GM19463 (cell line): ENCODE measurements at regions not wholly inside any gene's neighbourhood (a gene's known extent, or its start where the extent isn't known, plus 50 kb on each side); places are given as distances from the start of the nearest gene placed in this dataset.
"Not testable (repeated sequence)": the region's sequence is repeated elsewhere in the genome, so short reads cannot be mapped to it uniquely, and the experiment has no call there.

Source experiments
- ATAC-seq: cut with Tn5 transposase; IDR thresholded peaks from one replicate; pipeline ENCODE4 v1.9.1; 2021; ENCODE audit warnings: mild to moderate bottlenecking, moderate library complexity; ENCODE audit not compliant: unreplicated experiment

DNA sequence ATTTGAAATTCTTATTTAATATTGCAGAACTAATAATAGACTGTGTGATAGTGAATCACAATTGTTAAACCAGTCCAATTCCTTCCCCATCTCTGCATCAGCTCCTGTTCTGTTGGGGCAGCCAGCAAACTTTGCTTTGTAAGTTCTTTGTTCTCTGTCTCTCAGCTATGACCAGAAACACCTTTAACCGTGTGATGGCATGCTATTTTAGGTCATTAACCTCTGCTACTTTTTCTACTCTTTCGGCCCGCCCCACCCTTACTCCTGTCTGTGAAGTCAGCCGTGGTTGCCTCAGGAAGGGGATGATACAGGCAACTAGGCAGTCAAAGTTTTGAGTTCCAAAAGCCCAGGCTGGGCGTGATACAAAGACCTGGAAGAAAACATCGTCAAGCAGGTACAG lies 51.3 kb upstream of the EGFL6 start:
- no peak for ATAC-seq

DNA sequence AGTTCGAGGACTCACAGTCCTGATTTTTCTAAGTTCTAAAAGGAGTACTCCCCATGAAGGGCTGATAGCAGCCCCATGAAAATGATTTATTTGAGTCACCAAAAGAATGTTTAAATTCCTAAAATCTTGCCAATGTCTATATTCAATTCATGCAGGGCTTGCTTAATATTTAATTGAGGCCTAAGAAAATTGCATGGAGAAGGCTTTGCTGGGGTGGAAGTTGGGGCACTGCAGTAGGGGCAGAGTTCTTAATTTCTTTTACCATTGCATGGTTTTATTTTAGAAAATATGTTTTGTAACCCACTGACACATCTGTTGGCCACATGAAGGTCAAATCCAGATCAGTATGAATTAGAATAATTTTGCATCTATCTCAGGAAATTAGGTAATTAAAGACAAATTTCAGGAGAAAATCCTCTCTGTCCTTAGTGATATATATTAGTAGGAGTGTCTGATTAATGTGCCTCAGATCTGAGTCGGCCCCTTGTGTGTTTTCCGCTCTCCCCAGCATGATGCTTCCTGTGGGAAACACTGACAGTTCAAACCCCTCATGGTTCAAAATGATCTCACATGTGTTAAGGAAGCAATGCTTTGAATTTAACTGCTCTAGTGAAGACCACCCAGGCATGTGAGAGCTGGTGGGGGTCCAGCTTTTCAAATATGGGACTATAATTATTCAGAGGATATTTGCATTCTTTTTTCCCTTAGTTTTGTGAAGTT lies 54.0 kb upstream of the EGFL6 start:
- ATAC-seq = no peak

DNA sequence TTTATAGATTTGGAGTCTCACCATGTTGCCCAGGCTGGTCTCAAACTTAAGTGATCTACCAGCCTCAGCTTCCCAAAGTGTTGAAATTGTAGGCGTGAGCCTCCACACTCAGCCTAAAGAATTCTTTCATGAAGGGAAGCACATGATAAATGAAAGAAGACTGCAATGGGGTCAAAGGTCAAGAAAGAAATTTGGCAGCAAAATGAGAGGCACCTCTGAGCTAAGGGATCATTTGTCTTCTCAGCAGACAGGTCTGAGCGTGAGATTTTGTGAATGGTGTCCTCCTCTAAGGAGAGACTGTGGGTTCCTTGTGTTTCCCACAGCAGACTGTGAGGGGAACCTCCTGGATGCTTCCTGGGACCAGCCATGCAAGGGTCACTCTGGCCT lies 57.5 kb upstream of the EGFL6 start:
- no peak for ATAC-seq

DNA sequence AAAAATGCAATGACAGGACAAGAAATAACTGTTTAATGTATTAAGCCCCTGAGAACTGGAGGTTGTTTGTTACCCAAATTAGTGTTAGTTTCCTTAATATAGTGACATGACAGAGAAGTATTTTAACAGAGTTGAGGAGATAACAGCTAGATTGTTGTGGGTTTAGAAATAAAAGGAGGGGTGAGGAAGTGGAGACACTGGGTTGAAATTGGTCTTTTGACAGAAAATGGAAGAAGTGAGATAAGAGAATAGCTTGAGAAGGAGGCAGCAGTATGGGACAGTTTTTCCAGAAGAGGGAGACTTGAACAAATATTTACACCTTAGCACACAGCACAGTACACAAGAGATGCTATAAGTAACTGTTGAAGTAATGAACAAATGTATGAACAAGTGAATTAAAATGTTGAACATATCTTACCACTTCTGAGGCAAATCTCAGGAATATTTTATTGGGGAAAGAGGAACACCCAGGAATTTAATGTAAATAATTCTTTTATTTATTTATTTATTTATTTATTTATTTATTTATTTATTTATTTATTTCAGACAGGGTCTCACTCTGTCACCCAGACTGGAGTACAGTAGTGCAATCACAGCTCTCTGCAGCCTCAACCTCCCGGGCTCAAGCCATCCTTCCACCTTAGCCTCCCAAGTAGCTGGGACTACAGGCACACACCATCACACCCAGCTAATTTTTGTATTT lies 58.0 kb upstream of the EGFL6 start:
- no peak for ATAC-seq

DNA sequence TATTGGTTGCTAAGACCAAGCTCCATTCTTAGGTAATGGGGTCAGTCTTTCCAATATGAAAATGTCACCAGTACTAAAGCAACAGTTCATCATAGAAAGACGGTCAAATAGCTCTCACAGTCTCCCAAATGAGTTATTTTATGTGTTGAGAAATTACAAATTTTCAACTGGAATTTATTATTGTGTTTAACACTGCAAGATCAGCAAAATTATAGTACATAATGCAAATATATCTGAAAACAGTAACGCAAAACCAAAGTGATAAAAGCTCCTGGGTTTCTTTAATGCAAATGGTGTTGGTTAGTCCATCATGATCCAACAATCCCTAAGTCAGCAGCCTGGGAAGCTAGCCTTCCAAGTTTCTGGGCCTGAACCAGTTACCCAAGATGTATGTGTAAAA lies 61.5 kb upstream of the EGFL6 start:
- ATAC-seq = no peak

DNA sequence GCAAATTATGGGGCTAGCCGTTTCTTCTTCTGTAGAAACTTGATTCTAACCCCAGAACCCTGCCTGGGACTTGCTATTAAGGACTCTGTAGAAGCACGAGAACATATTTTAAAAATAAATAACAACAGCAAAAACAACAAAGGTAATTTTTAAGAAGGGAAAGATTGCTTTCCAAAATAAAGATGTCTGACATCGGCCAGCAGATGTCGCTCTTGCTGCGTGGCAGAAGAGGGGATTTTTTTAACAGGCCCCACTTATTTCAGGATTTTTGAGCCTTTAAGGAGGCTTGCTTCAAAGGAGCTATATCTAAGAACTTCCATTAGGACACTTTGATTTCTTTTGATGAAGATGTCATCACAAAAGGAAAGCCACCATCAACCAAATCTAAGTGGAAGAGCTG lies 62.8 kb upstream of the EGFL6 start:
- no peak for ATAC-seq

DNA sequence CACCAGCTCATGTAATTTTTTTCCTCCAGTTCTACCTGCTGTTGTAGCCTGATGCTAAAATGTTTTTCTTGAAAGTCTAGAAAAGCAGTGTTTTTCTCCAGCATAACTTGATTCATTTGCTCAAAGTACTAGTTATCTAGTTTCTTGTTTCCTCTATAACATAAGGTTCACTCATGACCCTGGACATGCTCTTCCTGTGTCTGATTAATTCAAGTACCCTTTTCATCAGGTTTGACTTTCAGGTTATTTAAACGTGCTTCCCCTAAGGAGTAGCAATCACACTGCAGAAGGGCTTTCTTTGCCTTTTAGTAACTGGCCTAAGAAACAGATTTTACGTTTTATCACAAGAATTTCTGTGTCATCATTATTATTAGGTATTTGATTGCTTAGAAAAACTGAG lies 66.8 kb upstream of the EGFL6 start:
- ATAC-seq = no peak

DNA sequence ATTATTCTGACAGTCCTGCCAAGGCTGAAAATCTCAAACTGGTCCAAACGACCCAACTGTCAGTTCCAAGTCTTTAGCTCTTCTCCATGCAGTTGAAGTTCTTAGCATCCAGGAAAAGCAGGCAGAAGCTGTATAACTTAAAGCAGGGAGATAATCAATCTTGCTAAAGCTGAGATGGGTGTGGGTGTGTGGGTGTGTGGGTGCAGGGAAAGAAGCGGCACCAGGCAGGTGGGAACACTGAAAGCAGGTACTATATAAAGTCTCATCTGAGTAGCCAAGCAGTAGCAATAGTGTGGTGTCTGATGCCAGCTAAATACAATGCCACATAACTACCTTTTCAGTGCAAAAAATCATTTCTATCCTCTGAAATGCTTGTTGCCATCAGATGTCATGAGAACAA lies 69.7 kb upstream of the EGFL6 start:
- ATAC-seq = no peak

DNA sequence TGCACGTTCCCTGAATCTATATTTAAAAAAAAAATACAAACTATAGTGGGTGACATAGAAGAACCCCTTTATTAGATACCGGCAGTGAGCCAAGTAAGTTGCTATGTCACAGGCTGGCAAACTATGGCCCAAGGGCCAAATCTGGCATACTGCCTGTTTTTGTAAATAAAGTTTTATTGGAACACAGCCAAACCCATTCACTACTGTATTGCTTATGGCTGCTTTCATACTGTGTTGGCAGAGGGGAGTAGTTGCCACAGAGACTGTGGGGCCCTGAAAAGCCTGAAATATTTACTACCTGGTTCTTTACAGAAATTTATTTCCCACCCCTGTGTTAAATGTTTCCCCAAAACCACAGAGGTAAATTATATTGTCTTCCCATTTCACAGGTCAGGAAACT lies 71.2 kb upstream of the EGFL6 start:
- no peak for ATAC-seq

DNA sequence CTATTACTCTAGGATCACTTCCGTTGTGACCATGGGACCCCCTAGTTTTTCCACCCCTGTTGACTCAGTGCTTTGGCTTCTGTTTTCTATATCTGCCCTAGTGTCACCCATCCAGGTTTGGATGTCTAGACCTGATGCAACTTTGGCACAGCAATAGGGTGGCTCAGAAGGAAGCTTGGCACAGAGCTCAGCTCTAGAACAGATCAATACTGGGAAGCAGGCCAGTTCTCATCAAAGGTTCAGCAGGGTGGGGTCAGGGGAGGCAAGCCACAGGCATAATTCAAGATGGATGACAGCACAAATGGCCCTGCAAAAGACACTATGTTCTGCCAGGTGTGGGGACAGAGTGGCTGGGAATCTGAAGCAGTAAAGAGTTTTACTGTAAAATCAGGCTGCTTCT lies 74.2 kb upstream of the EGFL6 start:
- no peak for ATAC-seq

DNA sequence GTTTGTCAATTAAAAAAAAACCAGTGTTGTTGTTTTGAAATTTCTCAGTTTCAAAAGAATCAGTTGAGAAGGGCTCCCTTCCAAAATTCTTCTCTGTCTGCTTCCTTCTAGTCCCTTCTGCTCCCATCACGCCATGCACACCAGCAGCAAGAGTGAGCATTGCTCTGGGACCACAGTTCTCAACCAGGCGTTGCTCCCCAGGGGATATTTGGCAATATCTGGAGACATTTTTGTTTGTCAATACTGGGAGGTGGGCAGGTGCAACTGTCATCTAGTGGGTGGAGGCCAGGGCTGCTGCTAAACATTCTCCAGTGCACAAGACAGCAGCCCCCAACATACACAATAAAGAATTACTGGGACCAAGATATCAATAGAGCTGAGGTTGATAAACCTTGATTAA lies 74.8 kb upstream of the EGFL6 start:
- ATAC-seq = no peak

DNA sequence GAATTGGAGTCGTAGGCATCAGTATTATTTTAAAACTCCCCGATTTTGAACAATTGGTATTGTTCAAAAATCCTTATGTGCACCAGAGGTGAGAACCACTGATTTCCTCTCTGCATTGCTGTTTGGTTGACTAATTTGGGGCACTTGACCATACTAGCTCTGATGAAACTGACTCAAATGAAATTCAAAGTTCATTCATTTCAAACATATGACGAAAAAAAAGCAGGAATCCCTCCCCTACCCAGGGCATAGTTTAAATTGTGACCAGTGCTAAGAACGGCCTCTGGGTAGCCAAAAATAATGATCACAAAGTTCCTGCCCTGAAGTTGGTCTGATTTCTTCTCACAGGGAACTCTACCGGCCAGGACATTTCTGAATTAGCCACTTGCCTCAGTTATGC lies 75.7 kb upstream of the EGFL6 start:
- ATAC-seq = no peak

DNA sequence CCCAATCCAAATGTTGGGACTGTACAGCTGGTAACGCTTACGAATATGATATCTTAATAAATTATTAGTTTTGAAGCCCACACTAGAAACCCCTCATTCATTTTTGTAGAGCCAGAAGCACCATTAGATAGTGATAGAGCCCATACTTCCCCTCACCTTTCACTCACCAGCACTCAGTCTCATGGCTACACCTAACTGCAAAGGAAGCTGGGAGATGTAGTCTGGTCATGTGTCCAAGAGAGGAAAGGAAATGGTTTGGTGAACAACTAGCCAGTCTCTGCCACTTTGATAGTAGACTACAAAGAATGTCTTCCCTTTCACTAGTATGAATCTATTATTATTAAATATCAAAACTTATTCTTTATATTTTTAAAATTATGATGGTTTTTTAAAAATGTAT lies 77.1 kb upstream of the EGFL6 start:
- ATAC-seq = no peak

DNA sequence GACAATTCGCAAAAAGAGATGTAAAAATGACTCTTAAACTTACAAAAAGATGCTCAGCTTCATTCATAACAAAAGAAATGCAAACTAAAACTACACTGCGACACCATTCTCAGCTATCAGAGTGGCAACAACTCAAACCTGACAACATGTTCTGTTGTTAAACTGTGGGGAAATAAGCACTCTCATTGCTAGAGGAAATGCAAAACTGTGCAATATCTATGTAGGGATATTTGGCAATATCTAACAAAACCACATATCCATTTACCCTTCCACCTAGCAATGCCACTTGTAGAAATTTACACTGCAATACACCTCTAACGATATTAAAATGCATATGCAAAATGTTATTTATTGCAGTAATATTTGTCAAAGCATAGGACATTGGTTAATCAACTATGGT lies 78.3 kb upstream of the EGFL6 start:
- ATAC-seq = no peak

DNA sequence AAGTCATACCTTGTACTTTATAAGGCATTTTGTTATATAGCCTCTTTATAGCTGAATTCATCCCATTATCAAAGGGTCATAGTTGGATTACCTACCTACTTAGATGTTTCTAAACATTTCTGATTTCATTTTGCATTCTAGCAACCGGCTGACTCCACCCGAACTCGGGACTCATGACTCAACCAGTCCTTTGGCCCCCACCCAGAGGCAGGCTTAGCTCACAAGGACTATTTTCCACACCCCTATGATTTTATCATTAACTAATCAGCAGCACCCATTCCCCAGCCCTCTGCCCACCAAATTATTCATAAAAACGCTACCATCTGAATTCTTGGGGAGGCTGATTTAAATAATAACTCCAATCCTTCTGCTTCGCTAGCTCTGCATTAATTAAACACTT lies 79.9 kb upstream of the EGFL6 start:
- no peak for ATAC-seq

DNA sequence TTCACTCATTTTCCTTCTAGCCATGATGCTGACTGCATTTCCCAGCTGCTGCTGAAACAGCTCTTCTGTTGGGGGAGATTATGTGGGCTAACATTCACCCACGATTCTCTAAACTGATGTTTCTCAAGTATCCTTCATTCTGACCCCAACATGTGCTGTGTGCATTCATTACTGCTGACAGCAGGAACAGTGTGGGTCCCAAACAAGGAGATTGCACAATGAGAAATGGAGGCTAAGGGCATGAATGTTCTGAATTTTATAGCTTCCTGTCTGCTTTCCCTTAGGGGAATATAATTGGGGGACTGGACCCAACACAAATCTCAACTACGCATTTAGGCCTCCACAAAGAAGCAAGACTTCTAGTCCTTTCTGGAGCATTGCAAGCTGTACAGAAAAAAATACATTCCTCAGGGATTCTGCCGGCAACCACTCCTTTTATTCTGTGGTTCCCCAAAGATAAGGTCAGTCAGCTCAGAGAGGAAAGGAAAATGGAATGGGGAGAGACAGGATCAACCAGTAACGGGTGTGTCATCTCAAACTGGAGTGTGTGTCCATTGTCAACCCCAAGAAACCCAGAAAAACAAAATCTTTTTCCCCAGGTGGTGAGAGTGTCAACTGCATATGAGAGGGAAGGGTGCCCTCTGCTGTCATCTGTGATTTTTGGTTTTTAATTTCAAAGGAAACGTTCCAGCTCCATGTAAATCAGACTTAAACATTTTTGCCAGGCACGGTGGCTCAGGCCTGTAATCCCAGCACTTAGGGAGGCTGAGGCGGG lies 81.5 kb upstream of the EGFL6 start:
- ATAC-seq = peak; percentile 55

DNA sequence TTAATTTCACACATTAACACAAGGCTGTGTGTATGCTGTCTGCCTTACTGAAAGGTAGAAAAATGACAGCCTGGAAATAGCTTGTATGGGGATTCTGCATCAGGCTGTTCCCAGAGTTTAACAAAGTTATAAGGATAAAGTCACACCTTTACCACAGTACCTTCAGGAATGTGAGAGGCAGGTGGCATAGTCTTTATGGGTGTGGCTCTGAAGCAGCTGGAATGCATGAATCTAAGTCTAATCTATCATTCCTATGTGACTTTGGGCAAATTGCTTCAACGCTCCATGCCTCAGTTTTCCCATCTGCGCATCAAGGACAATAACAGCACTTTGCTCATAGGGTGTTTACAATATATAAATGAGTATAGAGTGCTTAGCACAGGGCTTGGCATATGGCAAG lies 84.2 kb upstream of the EGFL6 start:
- no peak for ATAC-seq

DNA sequence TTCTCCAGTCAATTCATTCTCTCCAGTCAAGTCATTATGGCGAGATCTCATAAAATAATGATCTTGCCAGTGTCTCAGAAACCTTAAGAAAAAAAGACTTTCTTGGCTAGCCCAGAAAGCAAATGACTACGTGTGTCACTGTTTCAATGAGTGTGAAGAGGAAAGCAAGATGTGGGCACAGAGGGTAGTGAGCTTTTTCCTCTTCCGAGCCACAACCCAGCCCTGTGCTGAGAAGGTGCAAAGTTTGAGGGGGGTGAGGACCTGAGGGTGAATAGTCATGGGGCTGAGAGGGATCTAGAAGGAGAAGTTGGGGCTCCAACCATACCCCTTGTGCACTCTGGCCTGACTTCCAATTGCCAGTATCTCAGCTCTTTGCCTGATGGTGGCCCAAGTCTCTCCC lies 85.6 kb upstream of the EGFL6 start:
- no peak for ATAC-seq

DNA sequence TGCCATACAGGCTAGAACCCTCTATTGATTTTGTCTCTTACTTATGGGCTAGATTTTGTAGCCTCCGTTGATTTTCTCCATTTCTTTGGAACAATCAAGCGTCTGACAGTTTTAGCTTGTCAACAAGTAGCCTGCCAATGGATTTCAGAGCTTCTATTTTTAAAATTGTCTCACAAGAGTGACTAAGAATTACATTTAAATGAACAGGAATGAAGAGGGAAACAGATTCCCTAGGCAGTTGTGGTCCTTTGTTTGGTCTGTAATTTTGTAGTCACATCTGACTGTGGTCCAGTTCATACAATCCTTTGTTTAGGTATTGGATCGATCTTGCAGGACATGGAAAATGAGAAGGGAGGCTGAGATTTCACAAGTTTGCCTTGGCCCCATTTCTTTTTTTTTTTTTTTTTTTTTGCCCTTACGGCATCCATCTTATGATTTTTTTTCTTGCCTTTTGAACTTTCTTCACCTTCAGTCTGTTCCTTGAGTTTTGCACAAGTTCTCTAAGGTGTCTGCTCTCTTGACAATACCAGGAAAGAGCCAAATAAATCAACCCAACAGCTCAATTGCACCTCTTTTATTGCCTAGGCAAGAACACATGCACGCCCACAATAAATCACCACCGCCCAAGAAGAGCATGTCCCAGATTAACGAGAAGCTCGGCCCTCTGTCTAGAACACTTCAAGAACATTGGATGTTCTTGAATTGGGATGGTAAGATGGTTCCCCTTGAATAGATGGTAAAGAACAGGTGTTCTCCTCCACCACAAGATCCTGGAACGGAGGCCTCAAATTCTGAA lies 86.5 kb upstream of the EGFL6 start:
- ATAC-seq = no peak

DNA sequence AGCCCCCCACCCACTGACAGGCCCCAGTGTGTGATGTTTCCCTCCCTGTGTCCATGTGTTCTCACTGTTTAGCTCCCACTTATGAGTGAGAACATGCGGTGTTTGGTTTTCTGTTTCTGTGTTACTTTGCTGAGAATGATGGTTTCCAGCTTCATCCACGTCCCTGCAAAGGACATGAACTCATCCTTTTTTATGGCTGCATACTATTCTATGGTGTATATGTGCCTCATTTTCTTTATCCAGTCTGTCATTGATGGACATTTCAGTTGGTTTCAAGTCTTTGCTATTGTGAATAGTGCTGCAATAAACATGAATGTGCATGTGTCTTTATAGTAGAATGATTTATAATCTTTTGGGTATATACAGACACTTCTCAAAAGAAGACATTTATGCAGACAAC lies 88.6 kb upstream of the EGFL6 start:
- ATAC-seq = not testable (repeated sequence)

DNA sequence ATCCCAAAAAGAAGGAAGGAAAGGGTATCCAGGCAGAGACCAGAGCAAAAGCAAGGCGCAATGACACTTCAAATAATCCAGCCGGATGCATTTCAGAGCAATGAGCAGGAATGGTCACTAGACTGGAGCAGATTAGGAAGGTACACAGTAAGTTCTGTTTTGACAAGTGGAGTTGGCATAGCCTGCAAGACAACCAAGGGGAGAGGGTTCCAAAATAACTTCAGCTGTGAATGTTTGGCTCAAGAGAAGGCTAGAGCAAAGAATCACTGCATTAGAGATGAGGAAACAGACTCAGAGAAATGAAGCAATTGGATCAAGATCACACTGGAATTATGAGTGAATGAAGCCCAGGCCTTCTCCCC lies 90.0 kb upstream of the EGFL6 start:
- no peak for ATAC-seq
